HFF-Myc (cell line): ENCODE measurements at regions not wholly inside any gene's neighbourhood (a gene's known extent, or its start where the extent isn't known, plus 50 kb on each side); places are given as distances from the start of the nearest gene placed in this dataset.

Experiments used
- DNase-seq: peaks from one replicate; pipeline ENCODE4 v3.0.0-alpha.2; 2011; ENCODE audit warnings: low read depth; ENCODE audit errors: extremely low read depth
- H3K4me3 ChIP-seq: replicated peaks from 2 replicates; pipeline ENCODE4 v1.5.1; 2011; ENCODE audit warnings: low read depth, mild to moderate bottlenecking, control low read depth, low read length
- TF ChIP-seq, protein P1 (sequence below): IDR thresholded peaks from 2 replicates; pipeline ENCODE4 v1.5.1; 2012; ENCODE audit warnings: mild to moderate bottlenecking, low read depth, low read length, control low read depth; ENCODE audit errors: missing control alignments

DNA sequence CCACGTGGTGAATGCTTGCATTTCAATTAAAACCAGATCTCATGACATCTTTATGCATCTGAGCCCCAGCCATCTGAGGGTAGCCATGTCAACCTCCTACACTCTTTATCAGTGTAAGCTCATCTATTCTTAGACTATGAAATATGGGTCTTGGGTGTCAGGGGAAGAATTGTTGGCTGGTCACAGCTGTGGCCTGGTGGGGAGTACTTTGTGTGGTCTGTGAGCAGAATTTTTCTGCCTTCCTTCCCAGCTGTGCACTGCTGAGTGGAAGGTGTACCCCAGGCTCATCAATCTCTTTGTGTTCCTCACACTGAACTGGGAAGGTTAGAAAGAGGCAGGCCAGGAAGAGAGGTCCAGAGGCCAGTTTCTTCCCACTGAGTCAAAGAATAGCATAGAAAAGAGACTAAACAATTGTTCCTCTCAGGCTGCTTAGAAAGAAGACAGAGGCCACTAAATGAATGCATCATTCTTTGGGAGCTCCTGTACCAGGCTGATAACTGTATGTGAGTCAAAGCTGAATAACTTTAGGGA is 202.7 kb upstream of the RGMB start:
- no peak overlapping the region for H3K4me3 ChIP-seq
- TF ChIP-seq, protein P1, sequence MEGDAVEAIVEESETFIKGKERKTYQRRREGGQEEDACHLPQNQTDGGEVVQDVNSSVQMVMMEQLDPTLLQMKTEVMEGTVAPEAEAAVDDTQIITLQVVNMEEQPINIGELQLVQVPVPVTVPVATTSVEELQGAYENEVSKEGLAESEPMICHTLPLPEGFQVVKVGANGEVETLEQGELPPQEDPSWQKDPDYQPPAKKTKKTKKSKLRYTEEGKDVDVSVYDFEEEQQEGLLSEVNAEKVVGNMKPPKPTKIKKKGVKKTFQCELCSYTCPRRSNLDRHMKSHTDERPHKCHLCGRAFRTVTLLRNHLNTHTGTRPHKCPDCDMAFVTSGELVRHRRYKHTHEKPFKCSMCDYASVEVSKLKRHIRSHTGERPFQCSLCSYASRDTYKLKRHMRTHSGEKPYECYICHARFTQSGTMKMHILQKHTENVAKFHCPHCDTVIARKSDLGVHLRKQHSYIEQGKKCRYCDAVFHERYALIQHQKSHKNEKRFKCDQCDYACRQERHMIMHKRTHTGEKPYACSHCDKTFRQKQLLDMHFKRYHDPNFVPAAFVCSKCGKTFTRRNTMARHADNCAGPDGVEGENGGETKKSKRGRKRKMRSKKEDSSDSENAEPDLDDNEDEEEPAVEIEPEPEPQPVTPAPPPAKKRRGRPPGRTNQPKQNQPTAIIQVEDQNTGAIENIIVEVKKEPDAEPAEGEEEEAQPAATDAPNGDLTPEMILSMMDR: no peak
- peak; percentile 60 for DNase-seq

- H3K4me3 ChIP-seq: no peak overlapping the region
- no peak for DNase-seq
- TF ChIP-seq, protein P1: no peak
These were observed 199.6 kb upstream of the RGMB start for GRCh38 chr5:98573834-98574320.

DNA sequence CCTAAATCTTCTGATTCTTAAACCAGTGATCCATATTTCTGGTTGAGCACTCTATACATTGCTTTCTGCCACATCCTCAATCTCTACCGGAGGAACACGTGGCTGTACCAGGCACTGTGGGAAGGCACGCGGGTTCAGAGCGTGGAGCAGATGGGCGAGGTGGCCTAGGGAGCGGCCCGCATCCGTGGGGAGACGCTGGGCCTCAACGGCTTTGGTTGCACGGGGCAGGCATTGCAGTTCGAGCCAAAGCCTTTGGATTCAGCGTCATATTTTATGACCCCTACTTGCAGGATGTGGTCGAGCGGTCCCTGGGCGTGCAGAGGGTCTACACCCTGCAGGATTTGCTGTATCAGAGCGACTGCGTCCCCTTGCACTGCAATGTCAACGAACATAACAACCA is 197.2 kb upstream of the RGMB start:
- H3K4me3 ChIP-seq: no peak overlapping the region
- TF ChIP-seq, protein P1: no peak
- no peak for DNase-seq

DNA sequence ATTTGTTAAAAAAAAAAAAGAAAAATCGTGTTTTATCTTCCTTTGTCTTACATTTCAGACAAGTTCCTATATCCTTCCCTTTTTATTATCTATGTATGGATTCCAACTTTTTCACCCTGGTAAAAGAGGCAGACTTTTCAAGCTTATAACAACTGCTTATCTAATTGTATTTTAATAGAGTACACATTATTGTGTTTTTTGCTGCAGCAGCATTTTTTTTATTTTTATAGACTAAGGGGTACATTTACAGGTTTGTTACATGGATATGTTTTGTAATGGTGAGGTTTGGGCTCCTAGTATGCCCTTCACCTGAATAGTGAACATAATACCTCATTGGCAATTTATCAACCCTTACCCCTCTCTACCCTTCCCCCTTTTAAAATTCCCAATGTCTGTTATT is 195.0 kb upstream of the RGMB start:
- TF ChIP-seq, protein P1: no peak
- no peak overlapping the region for H3K4me3 ChIP-seq
- DNase-seq: no peak

DNA sequence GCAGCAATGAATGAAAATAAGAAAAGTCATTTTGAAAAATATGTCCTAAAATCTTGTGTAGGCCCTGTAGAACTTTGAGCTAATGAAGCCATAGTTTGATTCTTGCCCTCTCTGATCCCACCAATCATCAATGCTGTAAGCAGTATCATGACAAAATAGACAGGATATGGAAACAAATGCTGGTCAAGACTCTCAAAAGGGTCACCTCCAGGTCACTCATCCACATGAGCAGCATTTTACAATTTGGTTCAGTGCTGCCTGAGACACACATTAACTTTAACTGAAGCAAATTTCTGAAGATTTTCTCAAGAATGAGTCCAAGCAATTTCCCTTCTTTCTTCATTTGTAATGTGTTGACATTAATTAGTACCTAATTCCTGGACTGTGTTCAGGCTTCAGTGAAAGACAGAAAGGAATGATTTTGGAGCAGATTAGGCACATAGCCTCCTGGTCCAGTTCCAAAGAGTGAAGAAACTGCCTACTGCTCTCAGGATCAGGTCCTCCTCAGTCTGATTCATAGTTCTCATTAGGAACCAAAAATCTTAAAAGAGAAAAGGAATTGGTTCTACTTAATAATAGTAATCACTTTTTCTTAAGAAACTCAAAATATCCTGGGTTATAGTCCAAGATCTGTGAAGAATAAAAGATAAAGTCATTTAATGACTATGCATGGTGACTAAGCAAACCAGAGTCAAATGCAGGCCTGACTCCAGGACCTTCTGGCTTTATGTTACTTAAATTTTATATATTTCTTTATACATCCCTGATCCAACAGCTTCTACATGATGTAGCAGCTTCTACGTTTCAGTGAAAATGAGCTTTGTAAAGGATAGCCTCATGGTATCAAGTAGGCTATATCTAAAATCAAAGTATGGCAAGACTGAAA is 192.1 kb upstream of the RGMB start:
- H3K4me3 ChIP-seq: no peak overlapping the region
- DNase-seq: no peak
- TF ChIP-seq, protein P1: no peak

GRCh38 chr5:98583586-98583985 is 189.9 kb upstream of the RGMB start:
- TF ChIP-seq, protein P1: no peak
- H3K4me3 ChIP-seq: no peak overlapping the region

More at GRCh38 chr5:98583586-98583985, 189.9 kb upstream of the RGMB start:
- no peak for DNase-seq
